IPS DF 6.9 (cell line): ENCODE measurements at regions not wholly inside any gene's neighbourhood (a gene's known extent, or its start where the extent isn't known, plus 50 kb on each side); places are given as distances from the start of the nearest gene placed in this dataset.

Experiments
- DNase-seq: peaks from one replicate; pipeline ENCODE4 v3.0.0-alpha.2; 2013; ENCODE audit warnings: low read depth, low spot score
- H3K27ac ChIP-seq: one replicate; pipeline ENCODE4 v1.5.1; 2013; ENCODE audit warnings: low read length, control low read depth
- H3K27me3 ChIP-seq: 2 replicates; pipeline ENCODE4 v1.6.1; 2013; ENCODE audit warnings: mild to moderate bottlenecking, low read length; ENCODE audit not compliant: control insufficient read depth, insufficient read depth
- H3K36me3 ChIP-seq: 2 replicates; pipeline ENCODE4 v1.6.1; 2013; ENCODE audit warnings: low read length; ENCODE audit not compliant: control insufficient read depth, insufficient read depth
- H3K4me1 ChIP-seq: 2 replicates; pipeline ENCODE4 v1.6.1; 2013; ENCODE audit warnings: low read length; ENCODE audit not compliant: control insufficient read depth, insufficient read depth
- H3K4me3 ChIP-seq: 2 replicates; pipeline ENCODE4 v1.5.1; 2013; ENCODE audit warnings: mild to moderate bottlenecking, low read length
- H3K9me3 ChIP-seq: 2 replicates; pipeline ENCODE4 v1.6.1; 2013; ENCODE audit warnings: low read length, inconsistent platforms; ENCODE audit not compliant: control insufficient read depth, insufficient read depth
- WGBS: extraction: QIAGEN DNeasy Blood & Tissue Kit; methylation state at CpG from one replicate; pipeline ENCODE4 v1.1.7; 2013; ENCODE audit warnings: mixed read lengths, missing lambda C conversion rate; ENCODE audit not compliant: insufficient read length, insufficient coverage; 5-methylcytosine and 5-hydroxymethylcytosine counted together

DNA sequence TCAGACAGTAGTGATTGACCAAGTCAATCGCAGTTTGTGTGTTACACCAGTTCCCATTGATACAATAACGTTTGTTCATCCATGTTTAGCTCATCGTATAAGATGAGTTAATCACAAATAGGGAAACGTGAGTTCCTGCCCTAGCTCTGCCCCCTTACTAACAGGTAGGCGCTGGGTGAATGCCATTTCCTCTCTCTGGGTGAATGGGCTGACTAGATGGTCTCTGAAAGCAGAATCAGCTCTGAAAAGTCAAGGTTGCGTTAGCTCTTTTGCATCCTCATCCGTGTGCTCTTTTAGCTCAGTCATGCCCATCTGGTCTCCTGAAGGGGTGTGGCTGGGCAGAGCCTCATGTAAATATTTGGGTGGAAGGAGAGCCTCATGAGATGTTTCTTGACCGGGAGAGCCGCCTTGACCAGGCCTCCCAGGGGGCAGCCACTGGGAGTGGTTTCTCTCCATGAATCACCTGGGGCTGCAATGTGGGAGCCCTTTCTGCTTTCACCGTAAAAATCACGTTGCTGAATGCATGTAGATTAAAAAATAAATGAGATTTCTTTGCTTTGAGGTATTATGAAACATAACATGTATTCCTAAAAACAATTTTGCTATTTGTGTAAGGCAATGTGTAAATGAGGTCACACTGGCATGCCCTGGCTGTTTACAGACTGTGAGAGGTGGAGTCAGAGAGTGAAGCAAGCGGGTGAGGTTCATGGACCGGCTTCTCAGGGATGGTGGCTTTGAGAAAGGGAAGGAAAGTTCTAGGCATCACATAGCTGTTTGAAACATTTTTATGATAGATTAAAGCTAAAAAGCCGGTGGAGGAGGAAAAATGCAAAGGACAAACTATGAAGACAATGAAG lies 108.4 kb upstream of the RASGRP1 start:
- no peak overlapping the region for H3K4me3 ChIP-seq
- no CpG with 5 or more reads among the region's 14 CpGs for WGBS

DNA sequence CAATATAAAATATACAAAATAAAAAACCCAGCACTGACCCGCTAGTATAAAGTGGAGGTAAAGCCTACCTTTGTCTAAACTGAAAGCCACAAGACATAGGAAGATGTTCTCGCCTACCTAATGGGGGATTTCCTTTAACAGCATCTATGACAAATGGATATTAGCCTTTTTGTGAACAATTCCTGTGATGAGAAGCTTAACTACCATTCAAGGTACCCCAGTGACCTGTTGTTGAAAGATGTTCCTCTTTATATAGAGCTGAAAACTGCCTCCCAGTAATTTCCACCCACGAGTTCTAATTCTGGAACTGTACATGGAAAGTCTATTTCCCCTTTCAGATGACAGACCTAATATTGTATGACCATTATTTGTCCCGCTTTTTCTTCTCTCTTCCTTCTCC lies 109.8 kb upstream of the RASGRP1 start:
- no peak overlapping the region for H3K27ac ChIP-seq
- no peaks in the 10 kb centered on the region for H3K9me3 ChIP-seq
- no peaks in the 10 kb centered on the region for H3K27me3 ChIP-seq
- peaks cover 3% of the 10 kb centered on the region; the same call in 1 of the 2 replicates for H3K4me1 ChIP-seq
- no CpG with 5 or more reads among the region's 4 CpGs for WGBS
- no peak overlapping the region for H3K4me3 ChIP-seq
- H3K36me3 ChIP-seq = no peaks in the 10 kb centered on the region
- no peak for DNase-seq

More for the DNA sequence above, 108.4 kb upstream of the RASGRP1 start:
- no peak for DNase-seq
- no peaks in the 10 kb centered on the region for H3K36me3 ChIP-seq
- H3K4me1 ChIP-seq = peaks cover 3% of the 10 kb centered on the region; the same call in 1 of the 2 replicates
- H3K9me3 ChIP-seq = no peaks in the 10 kb centered on the region
- H3K27ac ChIP-seq = no peak overlapping the region
- H3K27me3 ChIP-seq = no peaks in the 10 kb centered on the region

DNA sequence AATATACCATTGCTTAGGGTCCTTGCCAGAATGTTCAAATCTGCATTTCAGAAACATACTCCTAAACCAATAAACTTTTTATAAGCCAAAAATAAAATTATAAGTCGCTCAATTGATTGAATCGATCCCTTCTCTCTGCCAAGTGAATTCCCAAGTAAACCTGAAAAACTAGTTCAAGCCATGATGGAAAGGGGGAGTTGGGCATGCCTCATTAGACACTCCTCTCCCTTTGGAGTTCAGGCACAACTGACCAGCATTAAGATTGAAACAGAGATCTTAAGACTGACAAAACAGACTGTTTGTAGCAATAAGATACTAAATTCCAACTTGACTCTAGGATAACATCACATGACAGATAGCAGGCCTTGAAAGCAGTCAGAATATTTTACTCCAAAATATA lies 113.7 kb upstream of the RASGRP1 start:
- Histone ChIP-seq H3K27me3 (no peaks in the 10 kb centered on the region), H3K4me3 (no peak overlapping the region), H3K4me1 (no peaks in the 10 kb centered on the region), H3K9me3 (no peaks in the 10 kb centered on the region), H3K36me3 (no peaks in the 10 kb centered on the region), H3K27ac (no peak overlapping the region)
- DNase-seq = no peak
- 100% methylated on average over 2 of the region's 2 CpGs for WGBS

DNA sequence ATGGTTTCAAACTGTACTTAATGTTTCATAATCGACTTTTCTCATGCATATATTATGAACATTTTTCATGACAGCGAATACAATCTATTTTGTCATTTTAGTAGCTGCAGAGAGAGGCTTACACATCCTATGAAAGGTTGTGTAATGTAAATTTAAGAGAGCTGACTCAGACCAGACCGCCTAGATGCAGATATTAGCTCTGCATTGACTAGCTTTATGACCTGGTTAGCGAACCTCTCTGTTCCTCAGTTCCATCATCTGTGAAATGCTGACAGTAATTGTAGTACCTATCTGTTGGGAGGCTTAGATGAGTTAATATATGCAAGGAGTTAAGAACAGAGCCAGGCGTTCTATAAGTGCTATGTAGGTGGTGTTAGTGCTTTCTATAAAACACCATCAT lies 116.2 kb upstream of the RASGRP1 start:
- no peak for DNase-seq
- Histone ChIP-seq H3K9me3 (no peaks in the 10 kb centered on the region), H3K36me3 (no peaks in the 10 kb centered on the region), H3K4me3 (no peak overlapping the region), H3K4me1 (no peaks in the 10 kb centered on the region), H3K27me3 (no peaks in the 10 kb centered on the region), H3K27ac (no peak overlapping the region)
- WGBS = no CpG with 5 or more reads among the region's 5 CpGs

DNA sequence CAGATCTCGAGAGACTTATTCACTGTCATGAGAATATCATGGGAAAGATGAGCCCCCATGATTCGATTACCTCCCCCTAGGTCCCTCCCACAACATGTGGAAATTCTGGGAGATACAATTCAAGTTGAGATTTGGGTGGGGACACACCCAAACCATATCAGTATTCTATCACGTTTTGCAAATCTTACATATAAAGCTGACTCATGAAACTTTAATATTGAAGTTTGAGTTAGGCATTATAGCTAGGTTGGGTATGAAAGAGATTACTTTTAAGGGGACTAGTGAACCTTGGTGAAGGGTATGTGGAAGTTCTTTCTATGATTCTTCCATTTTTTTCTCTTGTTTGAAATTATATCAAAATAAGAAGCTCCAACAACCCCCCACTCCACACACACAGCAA lies 117.7 kb upstream of the RASGRP1 start:
- Histone ChIP-seq H3K27me3 (no peaks in the 10 kb centered on the region), H3K4me1 (no peaks in the 10 kb centered on the region), H3K9me3 (no peaks in the 10 kb centered on the region), H3K36me3 (no peaks in the 10 kb centered on the region), H3K27ac (no peak overlapping the region), H3K4me3 (no peak overlapping the region)
- WGBS = no CpG with 5 or more reads among the region's 3 CpGs
- no peak for DNase-seq

DNA sequence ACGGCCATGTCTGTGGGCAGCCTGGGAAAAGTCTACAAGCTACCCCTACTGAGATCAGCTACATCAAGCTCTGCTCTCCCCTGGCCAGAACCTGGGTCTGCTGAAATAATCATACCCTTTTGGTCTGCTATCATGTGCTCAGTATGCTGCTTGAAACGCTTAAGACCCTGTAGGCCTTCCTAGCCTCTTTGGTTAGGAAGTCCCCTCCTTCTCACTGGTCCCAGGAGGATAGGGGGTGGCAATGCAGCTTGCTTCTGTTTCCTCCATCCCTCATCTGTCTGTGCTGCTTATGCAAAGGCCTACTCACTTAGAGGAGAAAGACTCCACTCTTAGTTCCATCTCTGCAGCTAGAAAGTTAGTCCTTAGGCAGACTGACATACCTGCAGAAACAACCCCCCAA lies 118.2 kb upstream of the RASGRP1 start:
- Histone ChIP-seq H3K4me1 (no peaks in the 10 kb centered on the region), H3K36me3 (no peaks in the 10 kb centered on the region), H3K27ac (no peak overlapping the region), H3K4me3 (no peak overlapping the region), H3K27me3 (no peaks in the 10 kb centered on the region), H3K9me3 (no peaks in the 10 kb centered on the region)
- no peak for DNase-seq
- no CpG with 5 or more reads among the region's 2 CpGs for WGBS

DNA sequence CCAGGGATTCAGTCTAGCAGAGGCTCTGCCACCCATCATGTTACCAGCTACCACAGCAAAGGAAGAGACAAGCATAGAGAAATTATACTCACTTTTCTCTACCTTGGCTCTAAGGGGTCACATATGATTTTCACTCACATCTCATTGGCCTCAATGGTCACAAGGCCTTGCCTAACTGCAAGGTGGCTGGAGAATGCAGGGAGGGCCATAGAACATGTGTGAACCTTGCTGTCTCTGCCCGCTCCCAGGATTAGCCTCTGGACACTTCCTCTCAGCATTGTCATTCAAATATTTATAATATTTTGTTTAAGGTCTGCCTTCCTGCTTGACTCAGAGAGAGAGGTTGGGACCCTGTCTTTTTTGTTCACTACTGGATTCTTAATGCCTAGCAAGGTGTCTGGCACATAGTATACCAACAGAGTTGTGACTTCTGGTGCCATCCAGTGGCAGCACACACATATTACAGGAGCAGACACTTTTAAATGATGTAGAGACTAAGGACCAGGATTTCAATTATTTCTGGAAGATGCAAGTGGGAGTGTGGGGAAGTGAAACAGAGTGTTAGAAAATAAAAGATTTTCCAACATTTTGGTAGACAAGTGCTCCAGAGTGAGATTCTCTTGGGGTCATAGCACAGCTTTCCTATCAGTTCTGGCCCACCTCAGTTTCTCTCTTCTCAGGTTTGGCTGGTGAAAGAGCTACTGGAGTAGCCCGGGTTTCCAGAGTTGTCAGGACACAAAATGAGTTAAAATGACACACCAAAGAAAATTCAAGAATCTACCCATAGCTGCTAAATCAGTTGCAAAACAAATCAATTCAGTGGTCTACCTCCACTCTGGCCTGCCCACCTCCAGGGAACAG lies 119.0 kb upstream of the RASGRP1 start:
- no peaks in the 10 kb centered on the region for H3K36me3 ChIP-seq
- no peaks in the 10 kb centered on the region for H3K4me1 ChIP-seq
- H3K9me3 ChIP-seq = no peaks in the 10 kb centered on the region
- H3K27me3 ChIP-seq = no peaks in the 10 kb centered on the region
- H3K4me3 ChIP-seq = no peak overlapping the region
- no peak overlapping the region for H3K27ac ChIP-seq
- no peak for DNase-seq
- WGBS = no CpG with 5 or more reads among the region's 2 CpGs

DNA sequence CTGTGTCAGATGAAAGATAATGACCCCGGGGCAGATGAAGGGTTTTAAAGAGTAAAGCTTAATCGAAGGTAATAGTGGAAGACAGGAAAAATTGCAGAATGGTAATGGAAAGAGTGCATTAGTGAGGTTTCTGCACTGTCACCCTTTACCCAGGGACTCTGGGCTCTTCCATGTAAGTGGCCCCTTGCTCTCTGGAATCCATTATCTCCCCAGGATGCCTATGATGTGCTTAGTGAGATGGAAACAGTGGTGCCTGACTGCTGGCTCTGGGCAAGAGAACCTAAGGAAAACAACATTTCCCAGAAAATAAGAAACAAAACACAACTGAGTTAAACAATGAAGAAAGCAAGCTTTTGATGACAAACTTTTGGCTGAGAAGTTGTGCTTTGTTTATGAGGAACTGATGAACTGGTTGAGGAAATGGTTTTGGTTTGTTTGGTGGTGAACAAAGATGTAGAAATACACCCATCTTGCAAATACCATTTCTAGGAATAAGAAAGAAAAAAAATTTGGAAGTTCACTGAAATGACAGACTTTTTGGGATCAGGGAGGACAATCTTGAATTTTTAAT lies 119.9 kb upstream of the RASGRP1 start:
- no peaks in the 10 kb centered on the region for H3K36me3 ChIP-seq
- no peaks in the 10 kb centered on the region for H3K4me1 ChIP-seq
- DNase-seq = no peak
- H3K9me3 ChIP-seq = no peaks in the 10 kb centered on the region
- no CpG with 5 or more reads among the region's 2 CpGs for WGBS
- no peak overlapping the region for H3K27ac ChIP-seq
- H3K27me3 ChIP-seq = no peaks in the 10 kb centered on the region
- no peak overlapping the region for H3K4me3 ChIP-seq

DNA sequence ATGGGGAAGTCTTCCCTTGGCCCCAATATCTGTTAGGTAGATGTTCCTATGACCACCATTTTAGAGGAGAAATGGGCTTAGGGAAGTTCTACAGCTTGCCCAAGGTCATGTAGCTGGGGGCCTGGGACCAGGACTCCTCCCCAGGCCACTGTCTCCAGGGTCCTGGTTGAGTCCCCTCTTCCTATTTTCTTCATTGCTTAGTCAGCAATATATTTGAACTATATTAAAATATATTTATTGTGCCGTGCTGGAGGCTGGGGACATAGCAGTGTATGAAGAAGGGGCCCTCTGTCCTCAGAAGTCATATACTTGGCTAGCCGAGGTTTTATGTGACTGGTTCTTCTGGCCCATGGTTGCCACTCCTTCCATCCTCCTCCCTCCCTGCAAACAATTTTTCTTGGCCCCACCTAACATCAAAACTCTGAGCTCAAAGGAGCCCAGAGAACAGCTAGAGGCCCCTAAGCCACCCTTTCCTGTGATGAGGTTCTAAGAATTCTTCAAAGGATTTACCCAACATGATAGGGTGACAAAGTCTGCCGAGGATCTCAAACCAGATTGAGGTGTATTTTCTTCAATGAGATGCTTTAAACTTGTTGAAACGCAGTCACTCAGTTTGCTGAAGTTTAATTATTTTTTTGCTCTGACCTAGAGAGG lies 121.2 kb upstream of the RASGRP1 start:
- no peaks in the 10 kb centered on the region for H3K4me1 ChIP-seq
- H3K36me3 ChIP-seq = no peaks in the 10 kb centered on the region
- H3K27ac ChIP-seq = no peak overlapping the region
- H3K9me3 ChIP-seq = no peaks in the 10 kb centered on the region
- DNase-seq = no peak
- H3K27me3 ChIP-seq = no peaks in the 10 kb centered on the region
- H3K4me3 ChIP-seq = no peak overlapping the region
- no CpG with 5 or more reads among the region's 4 CpGs for WGBS

DNA sequence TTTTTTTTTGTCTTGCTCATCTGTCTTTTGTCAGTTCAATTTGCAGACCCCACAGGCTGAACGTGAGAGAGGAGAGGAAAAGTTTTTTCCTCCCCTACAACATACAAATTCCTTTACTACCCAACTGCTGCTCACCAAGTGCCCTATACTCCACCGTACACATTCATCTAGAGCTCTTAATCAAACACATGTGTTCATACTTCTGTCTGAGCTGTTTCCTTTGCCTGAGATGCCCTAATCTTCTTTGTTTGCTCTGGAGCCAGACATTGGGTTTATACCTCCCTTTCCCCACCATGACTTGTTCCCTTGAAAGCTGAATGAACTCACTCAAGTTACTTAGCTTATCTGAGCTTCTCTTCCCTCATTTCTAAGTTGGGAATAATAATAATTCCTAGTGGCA lies 122.7 kb upstream of the RASGRP1 start:
- H3K36me3 ChIP-seq = no peaks in the 10 kb centered on the region
- H3K4me1 ChIP-seq = no peaks in the 10 kb centered on the region
- no peaks in the 10 kb centered on the region for H3K27me3 ChIP-seq
- H3K9me3 ChIP-seq = no peaks in the 10 kb centered on the region
- no peak overlapping the region for H3K4me3 ChIP-seq
- WGBS = 100% methylated on average over 1 of the region's 2 CpGs
- no peak for DNase-seq
- no peak overlapping the region for H3K27ac ChIP-seq
